H1 (cell line): ENCODE measurements at regions not wholly inside any gene's neighbourhood (a gene's known extent, or its start where the extent isn't known, plus 50 kb on each side); places are given as distances from the start of the nearest gene placed in this dataset.

Source experiments
- CTCF ChIA-PET: fragments of 300-600 bp; sonication (Branson Sonifier 250); formaldehyde crosslinking; loops from one replicate; lab custom pipeline; 2021; ENCODE audit not compliant: partially characterized antibody; lab: Charles Lee
- POLR2A ChIA-PET: fragments of 300-600 bp; sonication (Branson Sonifier 250); formaldehyde crosslinking; loops from one replicate; lab custom pipeline; 2021; ENCODE audit warnings: inconsistent platforms; ENCODE audit not compliant: partially characterized antibody; lab: Charles Lee
- DNase-seq, 2 experiments: peaks; one replicate each; pipeline versions ENCODE4 v3.0.0 to v3.0.0-alpha.2; 2010 to 2022; ENCODE audit warnings: low spot score in 2 of 2, low read depth in 1 of 2, mixed read lengths in 1 of 2
- FAIRE-seq: peaks from 2 replicates; lab custom pipeline; 2011; peaks lifted over from hg19 to GRCh38; lab: Jason Lieb, UNC
- H2AFZ ChIP-seq: 2 replicates; pipeline ENCODE4 v1.8.1; 2012; ENCODE audit warnings: low read length, inconsistent platforms
- H2AK5ac ChIP-seq: 2 replicates; pipeline ENCODE4 v1.6.1; 2013; ENCODE audit warnings: low read depth, low read length
- H2BK120ac ChIP-seq: replicated peaks from 2 replicates; pipeline ENCODE3; 2013; ENCODE audit warnings: low read depth, low read length, inconsistent platforms
- H2BK12ac ChIP-seq: 2 replicates; pipeline ENCODE4 v1.6.1; 2013; ENCODE audit warnings: low read depth, low read length
- H2BK15ac ChIP-seq: 2 replicates; pipeline ENCODE4 v1.6.1; 2013; ENCODE audit warnings: low read length
- H2BK20ac ChIP-seq: 2 replicates; pipeline ENCODE4 v1.6.1; 2013; ENCODE audit warnings: low read length
- H2BK5ac ChIP-seq: 2 replicates; pipeline ENCODE4 v1.6.1; 2013; ENCODE audit warnings: low read depth, low read length
- H3K14ac ChIP-seq: 2 replicates; pipeline ENCODE4 v1.6.1; 2013; ENCODE audit warnings: inconsistent platforms; ENCODE audit not compliant: insufficient read length
- H3K18ac ChIP-seq: 2 replicates; pipeline ENCODE4 v1.6.1; 2013; ENCODE audit warnings: low read length; ENCODE audit errors: extremely low read depth
- H3K23ac ChIP-seq: 2 replicates; pipeline ENCODE4 v1.6.1; 2013; ENCODE audit warnings: inconsistent platforms; ENCODE audit not compliant: insufficient read length
- H3K23me2 ChIP-seq: 2 replicates; pipeline ENCODE4 v1.6.1; 2013; ENCODE audit warnings: low read depth, low read length
- H3K27ac ChIP-seq: 2 replicates; pipeline ENCODE4 v1.6.1; 2011; ENCODE audit warnings: low read depth, low read length, inconsistent platforms
- H3K27me3 ChIP-seq, 4 experiments: replicated peaks in 1 of 4; 1 replicate in 1 of 4; 2 replicates in 3 of 4; pipeline versions ENCODE4 v1.6.1 to v1.8.1; 2011 to 2013; ENCODE audit warnings: low read length in 3 of 4, mild to moderate bottlenecking in 3 of 4, inconsistent platforms in 2 of 4, mixed read lengths in 2 of 4, moderate library complexity in 1 of 4; ENCODE audit not compliant: control insufficient read depth in 3 of 4, insufficient read depth in 3 of 4; ENCODE audit errors: extremely low read depth in 1 of 4
- H3K36me3 ChIP-seq, 4 experiments: 2 replicates each; pipeline versions ENCODE4 v1.6.1 to v1.8.1; 2011 to 2013; ENCODE audit warnings: mild to moderate bottlenecking in 4 of 4, low read length in 3 of 4, moderate library complexity in 2 of 4, control low read depth in 1 of 4, inconsistent platforms in 1 of 4; ENCODE audit not compliant: insufficient read depth in 4 of 4, control insufficient read depth in 2 of 4
- H3K4ac ChIP-seq: replicated peaks from 2 replicates; pipeline ENCODE3; 2013; ENCODE audit warnings: low read length, low read depth, mixed read lengths, inconsistent platforms; ENCODE audit not compliant: insufficient read length
- H3K4me1 ChIP-seq, 4 experiments: replicated peaks in 1 of 4; 1 replicate in 1 of 4; 2 replicates in 3 of 4; pipeline versions ENCODE4 v1.6.1 to v1.8.1; 2011 to 2013; ENCODE audit warnings: low read length in 3 of 4, inconsistent platforms in 2 of 4, mixed read lengths in 1 of 4; ENCODE audit not compliant: insufficient read depth in 4 of 4, control insufficient read depth in 3 of 4
- H3K4me2 ChIP-seq, 2 experiments: 2 replicates each; pipeline versions ENCODE4 v1.6.1 to v1.8.1; 2011 to 2013; ENCODE audit warnings: low read depth in 2 of 2, low read length in 2 of 2, control low read depth in 1 of 2, inconsistent platforms in 1 of 2, mild to moderate bottlenecking in 1 of 2; ENCODE audit not compliant: insufficient read depth in 1 of 2
- H3K4me3 ChIP-seq, 4 experiments: fragments of 200-600, 300-600 bp in 1 of 4; sonication (generic), shearing (Covaris generic), sonication (Bioruptor Twin) in 1 of 4; 2 replicates each; pipeline versions ENCODE4 v1.5.1 to v1.8.1; 2011 to 2016; ENCODE audit warnings: low read length in 4 of 4, low read depth in 3 of 4, control low read depth in 2 of 4, inconsistent platforms in 2 of 4, mild to moderate bottlenecking in 2 of 4, mixed read lengths in 1 of 4, moderate library complexity in 1 of 4; ENCODE audit not compliant: insufficient read depth in 2 of 4; ENCODE audit errors: extremely low read depth in 1 of 4
- H3K56ac ChIP-seq: replicated peaks from 2 replicates; pipeline ENCODE3; 2013; ENCODE audit warnings: low read depth, mild to moderate bottlenecking, mixed read lengths, low read length, inconsistent platforms; ENCODE audit not compliant: insufficient read length
- H3K79me1 ChIP-seq: 2 replicates; pipeline ENCODE4 v1.6.1; 2013; ENCODE audit warnings: low read depth, low read length, control low read depth
- H3K79me2 ChIP-seq, 2 experiments: 2 replicates each; pipeline versions ENCODE4 v1.6.1 to v1.8.1; 2012 to 2013; ENCODE audit warnings: low read length in 2 of 2, mild to moderate bottlenecking in 2 of 2, inconsistent platforms in 1 of 2; ENCODE audit not compliant: insufficient read depth in 2 of 2, control insufficient read depth in 1 of 2
- H3K9ac ChIP-seq, 4 experiments: replicated peaks in 1 of 4; 1 replicate in 1 of 4; 2 replicates in 3 of 4; pipeline versions ENCODE4 v1.6.1 to v1.8.1; 2011 to 2013; ENCODE audit warnings: low read depth in 3 of 4, low read length in 3 of 4, control low read depth in 2 of 4, mild to moderate bottlenecking in 2 of 4, moderate library complexity in 2 of 4, inconsistent platforms in 1 of 4; ENCODE audit errors: extremely low read depth in 1 of 4
- H3K9me3 ChIP-seq, 2 experiments: 2 replicates each; pipeline versions ENCODE4 v1.6.1 to v1.8.1; 2012 to 2013; ENCODE audit warnings: mild to moderate bottlenecking in 2 of 2, moderate library complexity in 2 of 2, control low read depth in 1 of 2, inconsistent platforms in 1 of 2, low read depth in 1 of 2, low read length in 1 of 2, mixed read lengths in 1 of 2; ENCODE audit not compliant: insufficient read depth in 2 of 2
- H4K20me1 ChIP-seq, 2 experiments: replicated peaks in 1 of 2; 2 replicates each; pipeline versions ENCODE3 to v1.8.1; 2011 to 2013; ENCODE audit warnings: inconsistent platforms in 2 of 2, low read length in 2 of 2, mild to moderate bottlenecking in 1 of 2; ENCODE audit not compliant: insufficient read depth in 2 of 2, control insufficient read depth in 1 of 2
- H4K5ac ChIP-seq: 2 replicates; pipeline ENCODE4 v1.6.1; 2013; ENCODE audit warnings: low read length, low read depth, mixed read lengths, inconsistent platforms; ENCODE audit not compliant: insufficient read length
- H4K8ac ChIP-seq: 2 replicates; pipeline ENCODE4 v1.8.0; 2013; ENCODE audit warnings: mild to moderate bottlenecking, moderate library complexity, low read length, inconsistent platforms; ENCODE audit not compliant: insufficient read depth; ENCODE audit errors: extremely low read depth
- H4K91ac ChIP-seq: replicated peaks from 2 replicates; pipeline ENCODE3; 2013; ENCODE audit warnings: low read length, mixed read lengths, inconsistent platforms; ENCODE audit not compliant: insufficient read length
- ASH2L ChIP-seq: fragments of 200-600, 300-600 bp; sonication (generic); IDR thresholded peaks from one replicate; pipeline ENCODE4 v1.7.1; 2017; ENCODE audit warnings: low read length
- WGBS, 2 experiments: shearing (Covaris generic) in 1 of 2; methylation state at CpG; one replicate each; pipeline versions ENCODE4 v1.1.6 to v1.1.7; 2013 to 2015; ENCODE audit warnings: low lambda C conversion rate in 2 of 2, mixed read lengths in 2 of 2, inconsistent platforms in 1 of 2, low coverage in 1 of 2, missing lambda C conversion rate in 1 of 2; ENCODE audit not compliant: insufficient replicate concordance in 2 of 2, insufficient coverage in 1 of 2, insufficient read length in 1 of 2; ENCODE audit errors: extremely low coverage in 1 of 2, missing lambda C conversion rate in 1 of 2; 5-methylcytosine and 5-hydroxymethylcytosine counted together
- TF ChIP-seq, protein P1 (sequence below), 3 experiments: IDR thresholded peaks; 1 replicate in 2 of 3; 2 replicates in 1 of 3; pipeline versions ENCODE4 v1.5.1 to v1.6.1; 2011; ENCODE audit warnings: low read length in 3 of 3, mild to moderate bottlenecking in 3 of 3, inconsistent platforms in 2 of 3, low read depth in 1 of 3, moderate library complexity in 1 of 3; ENCODE audit not compliant: insufficient read depth in 1 of 3; ENCODE audit errors: control extremely low read depth in 1 of 3

DNA sequence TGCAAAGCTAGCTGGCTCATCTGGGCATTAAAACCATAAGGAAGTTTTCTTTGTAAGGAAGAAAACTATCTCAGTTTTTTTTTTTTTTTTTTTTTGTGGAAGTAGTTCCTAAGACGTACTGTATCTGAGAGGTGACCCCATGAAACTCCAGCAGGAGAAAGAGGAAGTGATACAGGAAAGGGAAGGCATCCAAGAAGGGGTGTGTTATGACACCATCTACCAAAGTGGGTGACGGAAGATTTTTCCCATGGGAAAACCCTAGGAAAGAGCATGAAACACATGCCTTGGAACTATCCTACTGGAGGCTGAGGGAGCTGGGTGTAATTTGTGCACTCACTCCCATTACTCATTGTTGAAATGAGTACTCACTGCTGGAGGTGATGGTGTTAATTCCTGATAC is 63.8 kb upstream of the ARHGAP20 start:
- ChIA-PET POLR2A (no interaction called here), CTCF (interaction anchor here (1.6 kb wide), 1 partner anchor 11 kb away, joined by 3 read pairs; no protein-coding TSS in a partner anchor)
- H4K5ac ChIP-seq = no peak overlapping the region
- no peak overlapping the region for H3K14ac ChIP-seq
- H3K4ac ChIP-seq = no peak overlapping the region
- no peak overlapping the region for H3K4me3 ChIP-seq
- no peak overlapping the region for H2AK5ac ChIP-seq
- 93% methylated on average over 2 of the region's 2 CpGs; no CpG with 5 or more reads in 1 of the 2 experiments for WGBS, 2 experiments
- H3K4me2 ChIP-seq = no peak overlapping the region
- no peak overlapping the region for H4K91ac ChIP-seq
- no peak overlapping the region for H4K8ac ChIP-seq
- H3K56ac ChIP-seq = no peak overlapping the region
- no peak for DNase-seq
- H3K79me1 ChIP-seq = no peaks in the 10 kb centered on the region
- H3K9me3 ChIP-seq = no peaks in the 10 kb centered on the region; a peak in 1 of 4 replicates
- no peak overlapping the region for H3K23ac ChIP-seq
- no peaks in the 10 kb centered on the region for H4K20me1 ChIP-seq
- no peak overlapping the region for H2BK120ac ChIP-seq
- no peaks in the 10 kb centered on the region for H3K27me3 ChIP-seq
- H3K36me3 ChIP-seq = no peaks in the 10 kb centered on the region
- H3K23me2 ChIP-seq = no peaks in the 10 kb centered on the region
- H2BK12ac ChIP-seq = no peak overlapping the region
- H3K27ac ChIP-seq = no peak overlapping the region
- no peaks in the 10 kb centered on the region for H3K79me2 ChIP-seq
- H3K18ac ChIP-seq = no peak overlapping the region
- TF ChIP-seq ASH2L = no peak
- TF ChIP-seq, protein P1, sequence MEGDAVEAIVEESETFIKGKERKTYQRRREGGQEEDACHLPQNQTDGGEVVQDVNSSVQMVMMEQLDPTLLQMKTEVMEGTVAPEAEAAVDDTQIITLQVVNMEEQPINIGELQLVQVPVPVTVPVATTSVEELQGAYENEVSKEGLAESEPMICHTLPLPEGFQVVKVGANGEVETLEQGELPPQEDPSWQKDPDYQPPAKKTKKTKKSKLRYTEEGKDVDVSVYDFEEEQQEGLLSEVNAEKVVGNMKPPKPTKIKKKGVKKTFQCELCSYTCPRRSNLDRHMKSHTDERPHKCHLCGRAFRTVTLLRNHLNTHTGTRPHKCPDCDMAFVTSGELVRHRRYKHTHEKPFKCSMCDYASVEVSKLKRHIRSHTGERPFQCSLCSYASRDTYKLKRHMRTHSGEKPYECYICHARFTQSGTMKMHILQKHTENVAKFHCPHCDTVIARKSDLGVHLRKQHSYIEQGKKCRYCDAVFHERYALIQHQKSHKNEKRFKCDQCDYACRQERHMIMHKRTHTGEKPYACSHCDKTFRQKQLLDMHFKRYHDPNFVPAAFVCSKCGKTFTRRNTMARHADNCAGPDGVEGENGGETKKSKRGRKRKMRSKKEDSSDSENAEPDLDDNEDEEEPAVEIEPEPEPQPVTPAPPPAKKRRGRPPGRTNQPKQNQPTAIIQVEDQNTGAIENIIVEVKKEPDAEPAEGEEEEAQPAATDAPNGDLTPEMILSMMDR (IDR thresholded peaks at IDR 0.05; ENCODE audit: control extremely low read depth in 1 of 3, insufficient read depth in 1 of 3, low read depth in 1 of 3, low read length in 3 of 3) = no peak
- H2BK5ac ChIP-seq = no peak overlapping the region
- H2BK15ac ChIP-seq = no peak overlapping the region
- no peaks in the 10 kb centered on the region for H3K4me1 ChIP-seq
- H2AFZ ChIP-seq = no peak overlapping the region
- no peak overlapping the region for H3K9ac ChIP-seq
- no peak overlapping the region for H2BK20ac ChIP-seq
- no peak for FAIRE-seq
